ENCODE measurements at regions not wholly inside any gene's neighbourhood (a gene's known extent, or its start where the extent isn't known, plus 50 kb on each side); places are given as distances from the start of the nearest gene placed in this dataset.

DNA sequence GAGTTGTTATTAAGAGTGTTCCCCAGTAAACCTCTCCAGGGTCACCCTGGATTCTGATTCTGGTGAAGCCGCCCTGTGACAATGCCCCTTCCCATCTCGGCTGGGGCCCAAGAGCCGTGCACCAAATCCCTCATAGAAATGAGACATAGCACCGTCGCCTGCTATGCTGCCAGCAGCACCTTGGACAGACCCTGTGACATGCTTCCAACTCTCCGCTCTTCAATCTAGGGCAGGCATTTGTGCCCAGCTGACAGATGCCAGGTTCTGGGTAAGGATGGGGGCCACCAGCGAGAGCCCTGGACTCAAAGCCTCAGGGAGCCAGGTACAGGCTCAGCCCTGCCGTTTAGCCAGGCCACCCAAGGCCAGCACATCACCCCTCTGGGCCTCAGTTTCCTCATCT is 55.8 kb upstream of the TCF20 start:
- peak overlapping the region in 4 of 9 donors; percentile 28 to 69 (median 28) for H3K27ac Mint-ChIP-seq
- DNase-seq: no peak
- POLR2A ChIA-PET: interaction anchor here (2.0 kb wide), 1 partner anchor 16 kb away, joined by 4 read pairs; no protein-coding TSS in a partner anchor

DNA sequence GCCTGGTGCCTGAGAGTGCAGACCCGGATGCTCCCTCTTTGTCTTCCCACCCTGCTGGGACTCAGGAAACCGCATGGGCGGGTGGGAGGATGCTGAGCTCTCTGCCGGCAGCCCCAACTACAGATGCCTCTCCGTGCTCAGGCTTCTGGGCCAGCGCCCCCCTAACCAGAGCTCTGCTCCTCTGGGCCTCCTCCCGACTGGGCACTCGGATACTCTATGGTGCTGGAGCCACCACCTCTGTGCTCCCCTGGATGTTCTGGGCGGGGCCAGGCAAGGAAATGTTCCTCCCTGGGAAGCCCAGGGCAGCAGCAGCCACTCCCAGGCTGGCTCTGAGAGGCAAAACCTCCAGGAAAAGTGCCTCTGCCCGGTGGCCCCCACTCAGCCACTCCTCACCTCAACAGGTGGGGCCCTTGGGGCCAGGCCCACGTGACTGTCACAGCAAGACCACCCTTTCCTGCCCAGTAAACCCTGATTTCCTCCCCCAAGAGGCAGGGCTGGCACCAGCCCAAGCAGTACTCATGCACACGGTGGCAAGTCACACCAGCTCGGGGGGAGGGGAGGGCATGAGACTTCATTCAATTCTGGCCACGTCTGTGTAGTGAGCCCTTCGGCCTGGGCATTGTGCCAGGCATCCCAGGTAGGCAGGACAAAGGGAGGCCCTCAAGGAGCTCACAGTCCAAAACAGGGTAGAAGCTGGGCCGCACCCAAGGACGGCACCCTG is 54.7 kb upstream of the TCF20 start:
- H3K27ac Mint-ChIP-seq: peak overlapping the region in 8 of 9 donors; percentile 26 to 82 (median 78)
- H3K9me3 Mint-ChIP-seq: peaks cover 0 to 4% (median 0%) of the 10 kb centered on the region in 11 donors
- no peaks in the 10 kb centered on the region for H3K9me3 ChIP-seq (ENCODE audit: control insufficient read depth in 2 of 3, low read length in 3 of 3)
- peaks cover 0 to 3% (median 0%) of the 10 kb centered on the region in 5 donors for H3K27me3 Mint-ChIP-seq
- H3K27ac ChIP-seq (ENCODE audit: low read depth, low read length): peak overlapping the region; percentile 38
- intact Hi-C loops (cut with micrococcal nuclease): no loop called here
- POLR2A ChIA-PET: interaction anchor here (0.5 to 0.6 kb wide), 2 partner anchors 34 to 38 kb away, joined by 3 read pairs; no protein-coding TSS in a partner anchor
- H3K36me3 ChIP-seq (ENCODE audit: control insufficient read depth in 2 of 3, insufficient read depth in 3 of 3, low read length in 3 of 3): no peaks in the 10 kb centered on the region
- peaks cover 30 to 65% (median 43%) of the 10 kb centered on the region in 7 donors for H3K4me1 Mint-ChIP-seq
- H3K4me3 Mint-ChIP-seq: peak overlapping the region in 8 of 10 donors; percentile 12 to 73 (median 60)
- DNase-seq (no peak), ATAC-seq (peak; percentile 27)
- peaks cover 0 to 10% (median 0%) of the 10 kb centered on the region in 5 donors for H3K36me3 Mint-ChIP-seq
- no peaks in the 10 kb centered on the region for H3K27me3 ChIP-seq (ENCODE audit: control insufficient read depth in 2 of 2, insufficient read depth in 2 of 2, low read length in 2 of 2)
- peaks cover 17 to 36% of the 10 kb centered on the region in 2 donors for H3K4me1 ChIP-seq (ENCODE audit: control insufficient read depth in 2 of 2, insufficient read depth in 2 of 2, low read length in 2 of 2)
- CTCF ChIA-PET: interaction anchor here (1.0 to 1.1 kb wide), 2 partner anchors 32 to 113 kb away, joined by 4 to 5 read pairs; no protein-coding TSS in a partner anchor
- no peak overlapping the region for H3K4me3 ChIP-seq (ENCODE audit: low read length)

More for the DNA sequence above, 55.8 kb upstream of the TCF20 start:
- Mint-ChIP-seq H3K27me3 (peaks cover 0 to 3% (median 0%) of the 10 kb centered on the region in 5 donors), H3K4me1 (peaks cover 29 to 67% (median 50%) of the 10 kb centered on the region in 7 donors), H3K4me3 (peak overlapping the region in 4 of 10 donors; percentile 13 to 56 (median 51)), H3K9me3 (peaks cover 0 to 4% (median 0%) of the 10 kb centered on the region in 11 donors), H3K36me3 (peaks cover 0 to 10% (median 0%) of the 10 kb centered on the region in 5 donors)
- H3K36me3 ChIP-seq (ENCODE audit: control insufficient read depth in 2 of 3, insufficient read depth in 3 of 3, low read length in 3 of 3): no peaks in the 10 kb centered on the region
- no peak overlapping the region for H3K27ac ChIP-seq (ENCODE audit: low read depth, low read length)
- intact Hi-C loops (cut with micrococcal nuclease): no loop called here
- H3K4me3 ChIP-seq (ENCODE audit: low read length): no peak overlapping the region
- no peak for ATAC-seq
- peaks cover 17 to 36% of the 10 kb centered on the region in 2 donors for H3K4me1 ChIP-seq (ENCODE audit: control insufficient read depth in 2 of 2, insufficient read depth in 2 of 2, low read length in 2 of 2)
- H3K27me3 ChIP-seq (ENCODE audit: control insufficient read depth in 2 of 2, insufficient read depth in 2 of 2, low read length in 2 of 2): no peaks in the 10 kb centered on the region
- no peaks in the 10 kb centered on the region for H3K9me3 ChIP-seq (ENCODE audit: control insufficient read depth in 2 of 3, low read length in 3 of 3)
- CTCF ChIA-PET: interaction anchor here (0.7 kb wide), 1 partner anchor 529 kb away, joined by 3 read pairs; no protein-coding TSS in a partner anchor

DNA sequence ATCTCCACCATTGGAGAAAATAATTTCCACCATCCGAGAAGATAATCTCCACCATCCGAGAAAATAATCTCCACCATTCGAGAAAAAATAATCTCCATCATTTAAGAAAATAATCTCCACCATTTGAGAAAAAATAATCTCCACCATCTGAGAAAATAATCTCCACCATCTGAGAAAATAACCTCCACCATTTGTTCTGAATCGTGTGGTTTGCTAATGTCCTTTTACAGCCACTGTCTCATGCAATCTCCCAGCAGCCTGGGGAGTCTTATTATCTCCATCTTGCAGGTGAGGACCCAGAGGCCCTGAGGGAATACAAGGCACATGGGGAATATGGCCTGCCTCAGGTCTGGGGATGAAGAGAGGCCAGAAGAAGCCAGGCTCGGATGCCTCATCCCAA is 54.1 kb upstream of the TCF20 start:
- H3K9me3 ChIP-seq (ENCODE audit: control insufficient read depth in 2 of 3, low read length in 3 of 3): no peaks in the 10 kb centered on the region
- peaks cover 0 to 4% (median 0%) of the 10 kb centered on the region in 11 donors for H3K9me3 Mint-ChIP-seq
- ChIA-PET POLR2A (interaction anchor here (0.6 kb wide), 1 partner anchor 35 kb away, joined by 3 read pairs; no protein-coding TSS in a partner anchor), CTCF (interaction anchor here (1.1 kb wide), 1 partner anchor 114 kb away, joined by 4 read pairs; no protein-coding TSS in a partner anchor)
- ATAC-seq (no peak), DNase-seq (no peak)
- intact Hi-C loops (cut with micrococcal nuclease): no loop called here
- H3K27me3 ChIP-seq (ENCODE audit: control insufficient read depth in 2 of 2, insufficient read depth in 2 of 2, low read length in 2 of 2): no peaks in the 10 kb centered on the region
- H3K4me3 Mint-ChIP-seq: peak overlapping the region in 7 of 10 donors; percentile 32 to 73 (median 62)
- H3K4me3 ChIP-seq (ENCODE audit: low read length): no peak overlapping the region
- peaks cover 17 to 36% of the 10 kb centered on the region in 2 donors for H3K4me1 ChIP-seq (ENCODE audit: control insufficient read depth in 2 of 2, insufficient read depth in 2 of 2, low read length in 2 of 2)
- peaks cover 33 to 63% (median 42%) of the 10 kb centered on the region in 7 donors for H3K4me1 Mint-ChIP-seq
- no peaks in the 10 kb centered on the region for H3K36me3 ChIP-seq (ENCODE audit: control insufficient read depth in 2 of 3, insufficient read depth in 3 of 3, low read length in 3 of 3)
- peak overlapping the region in 7 of 9 donors; percentile 11 to 82 (median 76) for H3K27ac Mint-ChIP-seq
- H3K36me3 Mint-ChIP-seq: peaks cover 0 to 10% (median 0%) of the 10 kb centered on the region in 5 donors
- H3K27me3 Mint-ChIP-seq: peaks cover 0 to 3% (median 0%) of the 10 kb centered on the region in 5 donors
- peak overlapping the region; percentile 38 for H3K27ac ChIP-seq (ENCODE audit: low read depth, low read length)

DNA sequence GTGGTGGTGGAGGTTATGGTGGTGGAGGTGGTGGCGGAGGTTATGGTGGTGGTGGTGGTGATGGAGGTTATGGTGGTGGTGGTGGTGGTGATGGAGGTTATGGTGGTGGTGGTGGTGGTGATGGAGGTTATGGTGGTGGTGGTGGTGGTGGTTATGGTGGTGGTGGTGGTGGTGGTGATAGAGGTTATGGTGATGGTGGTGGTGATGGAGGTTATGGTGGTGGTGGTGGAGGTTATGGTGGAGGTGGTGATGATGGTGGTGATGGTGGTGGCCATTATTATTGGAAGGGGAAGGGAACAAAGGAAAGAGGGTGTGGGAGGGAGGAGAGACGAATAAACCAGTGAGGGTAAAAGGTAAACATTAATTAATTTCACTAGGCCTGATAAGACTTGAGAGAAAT is 53.5 kb upstream of the TCF20 start:
- Histone ChIP-seq H3K9me3 (ENCODE audit: control insufficient read depth in 2 of 3, low read length in 3 of 3) (no peaks in the 10 kb centered on the region), H3K36me3 (ENCODE audit: control insufficient read depth in 2 of 3, insufficient read depth in 3 of 3, low read length in 3 of 3) (no peaks in the 10 kb centered on the region), H3K4me3 (ENCODE audit: low read length) (no peak overlapping the region), H3K4me1 (ENCODE audit: control insufficient read depth in 2 of 2, insufficient read depth in 2 of 2, low read length in 2 of 2) (peaks cover 17 to 36% of the 10 kb centered on the region in 2 donors), H3K27me3 (ENCODE audit: control insufficient read depth in 2 of 2, insufficient read depth in 2 of 2, low read length in 2 of 2) (no peaks in the 10 kb centered on the region), H3K27ac (ENCODE audit: low read depth, low read length) (no peak overlapping the region)
- CTCF ChIA-PET: no interaction called here
- Mint-ChIP-seq H3K36me3 (peaks cover 0 to 10% (median 0%) of the 10 kb centered on the region in 5 donors), H3K27ac (peak overlapping the region in 5 of 9 donors; percentile 43 to 79 (median 57)), H3K9me3 (peaks cover 0 to 4% (median 0%) of the 10 kb centered on the region in 11 donors), H3K4me3 (peak overlapping the region in 1 of 10 donors; percentile 21), H3K27me3 (peaks cover 0 to 3% (median 0%) of the 10 kb centered on the region in 5 donors), H3K4me1 (peaks cover 31 to 58% (median 42%) of the 10 kb centered on the region in 7 donors)
- POLR2A ChIA-PET: no interaction called here
- intact Hi-C loops (cut with micrococcal nuclease): no loop called here
- ATAC-seq: no peak
- no peak for DNase-seq

DNA sequence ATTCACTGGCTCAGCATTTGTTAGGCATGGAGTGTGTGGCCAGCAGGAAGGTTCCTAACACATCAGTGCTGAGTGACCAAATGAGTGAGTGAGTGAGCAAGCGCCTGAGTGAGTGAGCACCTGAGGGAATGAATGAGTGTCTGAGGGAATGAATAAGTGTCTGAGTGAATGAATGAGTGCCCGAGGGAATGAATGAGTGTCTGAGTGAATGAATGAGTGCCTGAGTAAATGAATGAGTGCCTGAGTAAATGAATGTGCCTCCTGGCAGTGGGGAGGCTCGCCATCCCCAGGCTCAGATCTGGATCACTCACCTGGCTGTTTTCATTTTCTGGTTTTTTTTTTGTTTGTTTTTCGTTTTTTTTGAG is 52.1 kb upstream of the TCF20 start:
- Mint-ChIP-seq H3K9me3 (peaks cover 0 to 4% (median 0%) of the 10 kb centered on the region in 11 donors), H3K27ac (peak overlapping the region in 5 of 9 donors; percentile 6 to 88 (median 64)), H3K4me3 (no peak overlapping the region), H3K27me3 (peaks cover 0 to 3% (median 0%) of the 10 kb centered on the region in 5 donors), H3K36me3 (peaks cover 0 to 10% (median 0%) of the 10 kb centered on the region in 5 donors), H3K4me1 (peaks cover 22 to 45% (median 31%) of the 10 kb centered on the region in 7 donors)
- no peaks in the 10 kb centered on the region for H3K36me3 ChIP-seq (ENCODE audit: control insufficient read depth in 2 of 3, insufficient read depth in 3 of 3, low read length in 3 of 3)
- ChIA-PET POLR2A (no interaction called here), CTCF (no interaction called here)
- H3K4me3 ChIP-seq (ENCODE audit: low read length): no peak overlapping the region
- no peaks in the 10 kb centered on the region for H3K9me3 ChIP-seq (ENCODE audit: control insufficient read depth in 2 of 3, low read length in 3 of 3)
- H3K27me3 ChIP-seq (ENCODE audit: control insufficient read depth in 2 of 2, insufficient read depth in 2 of 2, low read length in 2 of 2): no peaks in the 10 kb centered on the region
- intact Hi-C loops (cut with micrococcal nuclease): no loop called here
- H3K4me1 ChIP-seq (ENCODE audit: control insufficient read depth in 2 of 2, insufficient read depth in 2 of 2, low read length in 2 of 2): peaks cover 14 to 24% of the 10 kb centered on the region in 2 donors
- DNase-seq (no peak), ATAC-seq (no peak)
- no peak overlapping the region for H3K27ac ChIP-seq (ENCODE audit: low read depth, low read length)

DNA sequence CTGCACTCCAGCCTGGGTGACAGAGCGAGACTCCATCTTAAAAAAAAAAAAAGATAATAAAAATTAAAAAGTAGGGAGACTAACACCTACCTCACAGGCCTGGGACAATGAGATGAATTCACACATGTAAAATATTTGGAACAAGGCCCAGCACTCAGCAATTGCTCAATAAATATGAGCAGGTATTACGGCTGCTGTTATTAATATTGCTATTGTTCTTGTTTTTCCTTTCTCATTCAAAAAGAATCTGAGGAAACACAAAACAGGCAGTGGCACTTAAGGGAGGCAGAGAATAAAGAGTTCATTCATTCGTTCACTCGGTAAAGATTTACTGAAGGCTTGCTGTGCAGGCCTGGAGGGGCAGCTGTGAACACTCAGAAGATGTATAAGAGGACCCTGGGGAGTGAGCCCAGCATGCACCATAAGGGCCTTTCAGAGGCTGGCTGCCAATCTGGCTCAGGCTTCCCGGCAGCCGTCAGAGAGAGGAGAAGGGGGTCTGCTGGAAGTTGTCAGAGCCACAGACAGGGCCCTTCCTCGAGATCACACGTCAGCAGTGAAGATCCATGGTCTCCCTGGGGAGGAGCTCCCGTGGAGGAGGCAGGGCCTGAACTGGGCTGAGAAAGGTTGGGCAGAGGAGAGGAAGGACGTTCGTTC is 51.6 kb upstream of the TCF20 start:
- Histone ChIP-seq H3K27me3 (ENCODE audit: control insufficient read depth in 2 of 2, insufficient read depth in 2 of 2, low read length in 2 of 2) (no peaks in the 10 kb centered on the region), H3K4me3 (ENCODE audit: low read length) (no peak overlapping the region), H3K9me3 (ENCODE audit: control insufficient read depth in 2 of 3, low read length in 3 of 3) (no peaks in the 10 kb centered on the region), H3K36me3 (ENCODE audit: control insufficient read depth in 2 of 3, insufficient read depth in 3 of 3, low read length in 3 of 3) (no peaks in the 10 kb centered on the region), H3K27ac (ENCODE audit: low read depth, low read length) (no peak overlapping the region), H3K4me1 (ENCODE audit: control insufficient read depth in 2 of 2, insufficient read depth in 2 of 2, low read length in 2 of 2) (peaks cover 19% of the 10 kb centered on the region in 2 donors)
- DNase-seq (no peak), ATAC-seq (no peak)
- intact Hi-C loops (cut with micrococcal nuclease): no loop called here
- H3K36me3 Mint-ChIP-seq: peaks cover 0 to 10% (median 0%) of the 10 kb centered on the region in 5 donors
- H3K27me3 Mint-ChIP-seq: peaks cover 0 to 3% (median 0%) of the 10 kb centered on the region in 5 donors
- peaks cover 16 to 41% (median 28%) of the 10 kb centered on the region in 7 donors for H3K4me1 Mint-ChIP-seq
- peak overlapping the region in 5 of 9 donors; percentile 6 to 88 (median 64) for H3K27ac Mint-ChIP-seq
- CTCF ChIA-PET: no interaction called here
- POLR2A ChIA-PET: no interaction called here
- H3K9me3 Mint-ChIP-seq: peaks cover 0 to 4% (median 0%) of the 10 kb centered on the region in 11 donors
- no peak overlapping the region for H3K4me3 Mint-ChIP-seq
